Limb (tissue), 2 donors: ENCODE measurements at regions not wholly inside any gene's neighbourhood (a gene's known extent, or its start where the extent isn't known, plus 50 kb on each side); places are given as distances from the start of the nearest gene placed in this dataset.

Experiments used
- DNase-seq, 2 donors: peaks; one replicate each; pipeline ENCODE4 v3.0.0-alpha.2; 2016; ENCODE audit errors: extremely low spot score in 2 of 2

GRCh38 chr14:101351146-101351545, 210.1 kb upstream of the DIO3 start:
- peak in 1 of 2 donors; percentile 16 for DNase-seq

GRCh38 chr14:101351769-101352168, 209.5 kb upstream of the DIO3 start:
- peak in 1 of 2 donors; percentile 13 for DNase-seq

- DNase-seq, result no peak
Observed at GRCh38 chr14:101352567-101352966, 208.7 kb upstream of the DIO3 start.

- no peak for DNase-seq
Observed at GRCh38 chr14:101353422-101353821, 207.9 kb upstream of the DIO3 start.

- DNase-seq, result no peak
Observed at GRCh38 chr14:101354726-101355125, 206.6 kb upstream of the DIO3 start.

- DNase-seq, result no peak
Observed at GRCh38 chr14:101355284-101355683, 206.0 kb upstream of the DIO3 start.

- no peak for DNase-seq
Observed at GRCh38 chr14:101357038-101357437, 204.3 kb upstream of the DIO3 start.

- DNase-seq, result no peak
Observed at GRCh38 chr14:101357559-101358319, 203.6 kb upstream of the DIO3 start.

- DNase-seq, result no peak
Observed at GRCh38 chr14:101358320-101359125, 202.8 kb upstream of the DIO3 start.

- peak in 1 of 2 donors; percentile 22 for DNase-seq
Observed at GRCh38 chr14:101359221-101360053, 201.9 kb upstream of the DIO3 start.

GRCh38 chr14:101360054-101360911, 201.0 kb upstream of the DIO3 start:
- DNase-seq, result peak in 1 of 2 donors; percentile 42

- DNase-seq, result no peak
Observed at GRCh38 chr14:101361044-101361443, 200.3 kb upstream of the DIO3 start.

GRCh38 chr14:101361451-101362433, 199.6 kb upstream of the DIO3 start:
- no peak for DNase-seq

GRCh38 chr14:101362529-101363260, 198.6 kb upstream of the DIO3 start:
- no peak for DNase-seq

- no peak for DNase-seq
Observed at GRCh38 chr14:101363261-101363555, 198.1 kb upstream of the DIO3 start.

GRCh38 chr14:101363880-101364391, 197.4 kb upstream of the DIO3 start:
- no peak for DNase-seq

GRCh38 chr14:101364503-101365328, 196.6 kb upstream of the DIO3 start:
- DNase-seq, result peak in 1 of 2 donors; percentile 38
